GM12878 (cell line): ENCODE measurements at regions not wholly inside any gene's neighbourhood (a gene's known extent, or its start where the extent isn't known, plus 50 kb on each side); places are given as distances from the start of the nearest gene placed in this dataset.

Experiments
- ATAC-seq: fragments of 200-7000 bp; cut with Tn5 transposase; 3 replicates; pipeline ENCODE4 v1.9.1; 2020; ENCODE audit warnings: mild to moderate bottlenecking, moderate library complexity
- BruUV-seq: library from RNA; stranded (reverse); fragments of 400-500 nt; replicated peaks from 2 replicates; lab custom pipeline; 2021; lab: Mats Ljungman, UMichigan
- CTCF ChIA-PET: fragments of 300-600 bp; sonication (Branson Sonifier 250); formaldehyde crosslinking; extraction: SDS; loops from one replicate; lab custom pipeline; 2021; ENCODE audit warnings: inconsistent platforms; lab: Yijun Ruan, JAX
- POLR2A ChIA-PET: fragments of 350-600 bp; formaldehyde crosslinking; extraction: SDS; loops from one replicate; lab custom pipeline; 2021; ENCODE audit warnings: inconsistent platforms; lab: Charles Lee
- RAD21 ChIA-PET: fragments of 300-600 bp; sonication (Branson Sonifier 250); formaldehyde crosslinking; loops from one replicate; lab custom pipeline; 2023; ENCODE audit warnings: antibody characterized with exemption; ENCODE audit not compliant: unreplicated experiment; lab: Charles Lee
- SMC1A ChIA-PET: fragments of 300-600 bp; sonication (Branson Sonifier 250); formaldehyde crosslinking; loops from one replicate; lab custom pipeline; 2023; ENCODE audit not compliant: unreplicated experiment, uncharacterized antibody; lab: Charles Lee
- DNase-seq: peaks from one replicate; pipeline ENCODE4 v3.0.0-alpha.2; 2011; ENCODE audit warnings: low read depth, low spot score
- FAIRE-seq: peaks from 3 replicates; lab custom pipeline; 2011; peaks lifted over from hg19 to GRCh38; lab: Jason Lieb, UNC
- H2AFZ ChIP-seq: 2 replicates; pipeline ENCODE4 v1.6.0; 2011; ENCODE audit warnings: low read depth, low read length, control low read depth; ENCODE audit not compliant: control insufficient read depth
- H3K27ac ChIP-seq: 2 replicates; pipeline ENCODE4 v1.5.1; 2011; ENCODE audit warnings: control low read depth; ENCODE audit not compliant: control insufficient read depth, insufficient read depth
- H3K27me3 ChIP-seq, 2 experiments: replicated peaks in 1 of 2; 2 replicates each; pipeline versions ENCODE4 v1.6.0 to v1.6.1; 2011; ENCODE audit warnings: low read length in 1 of 2; ENCODE audit not compliant: control insufficient read depth in 2 of 2, insufficient read depth in 2 of 2
- H3K36me3 ChIP-seq, 2 experiments: 2 replicates each; pipeline ENCODE4 v1.5.1; 2011; ENCODE audit warnings: low read length in 1 of 2; ENCODE audit not compliant: control insufficient read depth in 2 of 2, insufficient read depth in 2 of 2
- H3K4me1 ChIP-seq: 2 replicates; pipeline ENCODE4 v1.6.1; 2011; ENCODE audit warnings: mild to moderate bottlenecking, low read length, moderate library complexity, mixed read lengths; ENCODE audit not compliant: control insufficient read depth, insufficient read depth
- H3K4me2 ChIP-seq: 2 replicates; pipeline ENCODE4 v1.6.0; 2011; ENCODE audit warnings: control low read depth; ENCODE audit not compliant: control insufficient read depth, insufficient read depth
- H3K4me3 ChIP-seq: fragments of 200-600 bp; sonication (generic); 2 replicates; pipeline ENCODE4 v1.5.1; 2016
- H3K79me2 ChIP-seq: 2 replicates; pipeline ENCODE4 v1.6.0; 2011; ENCODE audit warnings: low read length; ENCODE audit not compliant: control insufficient read depth, insufficient read depth
- H3K9ac ChIP-seq: 2 replicates; pipeline ENCODE4 v1.8.0; 2011; ENCODE audit warnings: low read length, control low read depth, mixed read lengths; ENCODE audit not compliant: control insufficient read depth, insufficient read depth
- H3K9me3 ChIP-seq: replicated peaks from 3 replicates; pipeline ENCODE4 v1.5.1; 2011; ENCODE audit warnings: mild to moderate bottlenecking, low read length; ENCODE audit not compliant: control insufficient read depth, insufficient read depth
- H4K20me1 ChIP-seq: 2 replicates; pipeline ENCODE4 v1.6.0; 2011; ENCODE audit not compliant: control insufficient read depth, insufficient read depth
- CBFB ChIP-seq: IDR thresholded peaks from 2 replicates; pipeline ENCODE4 v1.6.1; 2016; ENCODE audit warnings: antibody characterized with exemption, low read depth
- CEBPB ChIP-seq, 2 experiments: fragments of 150-350 bp in 1 of 2; IDR thresholded peaks; 2 replicates each; pipeline ENCODE4 v1.6.1; 2012 to 2014; ENCODE audit warnings: low read depth in 2 of 2, low read length in 2 of 2, borderline replicate concordance in 1 of 2, inconsistent platforms in 1 of 2
- IKZF1 ChIP-seq: fragments of 450-650 bp; conservative IDR thresholded peaks from 2 replicates; pipeline ENCODE4 v1.6.1; 2017; ENCODE audit warnings: antibody characterized with exemption, mild to moderate bottlenecking
- LARP7 ChIP-seq: fragments of 450-650 bp; IDR thresholded peaks from 2 replicates; pipeline ENCODE4 v1.6.1; 2017; ENCODE audit warnings: mild to moderate bottlenecking
- MEF2A ChIP-seq: IDR thresholded peaks from 2 replicates; pipeline ENCODE4 v1.6.1; 2011; ENCODE audit warnings: low read depth, mild to moderate bottlenecking, low read length, moderate library complexity; ENCODE audit not compliant: insufficient read depth
- MEF2B ChIP-seq: fragments of 450-650 bp; IDR thresholded peaks from 2 replicates; pipeline ENCODE4 v1.6.1; 2018; ENCODE audit warnings: mild to moderate bottlenecking, moderate library complexity; ENCODE audit not compliant: partially characterized antibody, poor library complexity, severe bottlenecking
- MXI1 ChIP-seq: fragments of 150-350 bp; IDR thresholded peaks from 2 replicates; pipeline ENCODE4 v1.6.1; 2011; ENCODE audit warnings: low read depth, mild to moderate bottlenecking, inconsistent platforms, low read length, improper control_type of control experiment
- MYC ChIP-seq: IDR thresholded peaks from 2 replicates; pipeline ENCODE4 v1.6.1; 2011; ENCODE audit warnings: mild to moderate bottlenecking, low read length, moderate library complexity, inconsistent platforms; ENCODE audit not compliant: insufficient read depth, insufficient replicate concordance, insufficient read length, severe bottlenecking
- NFXL1 ChIP-seq: fragments of 450-650 bp; IDR thresholded peaks from 2 replicates; pipeline ENCODE4 v1.6.1; 2017; ENCODE audit warnings: antibody characterized with exemption, mild to moderate bottlenecking, borderline replicate concordance
- NR2C1 ChIP-seq: fragments of 450-650 bp; IDR thresholded peaks from 2 replicates; pipeline ENCODE4 v1.6.1; 2017; ENCODE audit warnings: antibody characterized with exemption, mild to moderate bottlenecking, moderate library complexity
- RFX5 ChIP-seq: IDR thresholded peaks from 2 replicates; pipeline ENCODE4 v1.6.1; 2011; ENCODE audit warnings: low read depth, low read length, improper control_type of control experiment
- STAT1 ChIP-seq: fragments of 450-650 bp; conservative IDR thresholded peaks from 2 replicates; pipeline ENCODE4 v1.6.1; 2014; ENCODE audit warnings: antibody characterized with exemption, mild to moderate bottlenecking
- TBL1XR1 ChIP-seq: IDR thresholded peaks from 2 replicates; pipeline ENCODE4 v1.6.1; 2012; ENCODE audit warnings: low read depth, low read length, improper control_type of control experiment
- YY1 ChIP-seq: IDR thresholded peaks from 2 replicates; pipeline ENCODE4 v1.6.1; 2011; ENCODE audit warnings: low read depth, mild to moderate bottlenecking, low read length
- ZNF592 ChIP-seq: fragments of 450-650 bp; IDR thresholded peaks from 2 replicates; pipeline ENCODE4 v1.6.1; 2017; ENCODE audit warnings: mild to moderate bottlenecking, moderate library complexity
- ZNF622 ChIP-seq: fragments of 450-650 bp; IDR thresholded peaks from 2 replicates; pipeline ENCODE4 v1.6.1; 2017; ENCODE audit warnings: mild to moderate bottlenecking, inconsistent platforms
- WGBS: methylation state at CpG from one replicate; pipeline ENCODE4 v1.1.6; 2016; ENCODE audit warnings: low lambda C conversion rate; ENCODE audit not compliant: insufficient replicate concordance, insufficient coverage; ENCODE audit errors: missing lambda C conversion rate; 5-methylcytosine and 5-hydroxymethylcytosine counted together
- in situ Hi-C: fragments of 300-500 bp; cut with MboI; formaldehyde crosslinking; loops from 9 replicates; pipeline ENCODE4 v1.14.3; 2018; ENCODE audit warnings: mixed read lengths
- intact Hi-C: fragments of 100-400 bp; cut with micrococcal nuclease; formaldehyde crosslinking; loops from one replicate; pipeline ENCODE4 v1.14.2; 2022; ENCODE audit not compliant: unreplicated experiment

- Histone ChIP-seq H3K36me3 (no peaks in the 10 kb centered on the region), H2AFZ (no peak overlapping the region), H3K79me2 (no peaks in the 10 kb centered on the region), H3K4me3 (no peak overlapping the region), H4K20me1 (no peaks in the 10 kb centered on the region), H3K4me1 (no peaks in the 10 kb centered on the region), H3K27me3 (no peaks in the 10 kb centered on the region), H3K4me2 (no peak overlapping the region), H3K9ac (no peak overlapping the region), H3K27ac (no peak overlapping the region), H3K9me3 (no peaks in the 10 kb centered on the region)
- ChIA-PET RAD21 (no interaction called here), POLR2A (no interaction called here), SMC1A (interaction anchor here (0.6 to 1.8 kb wide), 2 partner anchors 12 to 1695 kb away, joined by 3 read pairs; no protein-coding TSS in a partner anchor), CTCF (interaction anchor here (1.0 kb wide), 1 partner anchor 891 kb away, joined by 3 read pairs; no protein-coding TSS in a partner anchor)
- BruUV-seq = no TSS peak
- in situ Hi-C loops = no loop called here
- FAIRE-seq (no peak), DNase-seq (no peak), ATAC-seq (no peak)
- TF ChIP-seq YY1 = no peak
- TF ChIP-seq ZNF622 = no peak
- no peak for TF ChIP-seq IKZF1
- WGBS = 9% methylated on average over 5 of the region's 5 CpGs
- intact Hi-C loops = no loop called here
These were observed 793.3 kb downstream of the PLCL1 start for GRCh38 chr2:198597648-198598047.

- ChIA-PET POLR2A (no interaction called here), SMC1A (interaction anchor here (0.6 to 1.8 kb wide), 2 partner anchors 13 to 1695 kb away, joined by 3 read pairs; no protein-coding TSS in a partner anchor), RAD21 (no interaction called here), CTCF (interaction anchor here (0.7 to 1.0 kb wide), 2 partner anchors 888 to 892 kb away, joined by 3 read pairs; no protein-coding TSS in a partner anchor)
- in situ Hi-C loops = no loop called here
- DNase-seq (no peak), FAIRE-seq (no peak), ATAC-seq (no peak)
- Histone ChIP-seq H3K27me3 (no peaks in the 10 kb centered on the region), H3K79me2 (no peaks in the 10 kb centered on the region), H3K9ac (no peak overlapping the region), H3K27ac (no peak overlapping the region), H3K4me1 (no peaks in the 10 kb centered on the region), H3K9me3 (no peaks in the 10 kb centered on the region), H2AFZ (no peak overlapping the region), H4K20me1 (no peaks in the 10 kb centered on the region), H3K36me3 (no peaks in the 10 kb centered on the region), H3K4me3 (no peak overlapping the region), H3K4me2 (no peak overlapping the region)
- intact Hi-C loops = no loop called here
- BruUV-seq = no TSS peak
- TF ChIP-seq MEF2A (no peak), RFX5 (no peak), MYC (no peak), ZNF592 (no peak), NFXL1 (no peak), CEBPB (IDR thresholded peaks at IDR 0.05; ENCODE audit: borderline replicate concordance in 1 of 2, low read depth in 2 of 2, low read length in 2 of 2) (no peak), NR2C1 (no peak), STAT1 (no peak), LARP7 (no peak), MEF2B (no peak), CBFB (no peak), MXI1 (no peak), TBL1XR1 (no peak)
These were observed 792.6 kb downstream of the PLCL1 start for GRCh38 chr2:198596985-198597384.
